ENCODE measurements at regions not wholly inside any gene's neighbourhood (a gene's known extent, or its start where the extent isn't known, plus 50 kb on each side); places are given as distances from the start of the nearest gene placed in this dataset.

DNA sequence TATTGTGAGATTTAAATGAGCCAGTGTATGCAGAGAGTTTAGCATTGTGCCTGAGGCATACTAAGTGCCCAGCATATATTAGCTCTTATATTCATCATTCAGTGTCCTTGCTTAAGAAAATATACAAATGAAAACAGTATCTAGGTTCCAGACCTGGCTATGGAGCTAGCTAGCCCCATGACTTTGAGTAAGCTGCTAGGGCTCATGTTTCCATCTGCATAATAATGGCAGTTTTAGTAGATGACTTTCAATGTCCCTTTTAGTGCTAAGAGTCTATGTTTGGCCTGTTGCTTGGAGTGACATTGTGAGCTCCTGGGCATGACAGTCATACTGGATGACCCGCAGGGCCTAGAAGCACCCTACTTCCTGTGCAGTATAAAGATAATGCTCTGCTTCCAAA, 435.3 kb downstream of the ZIC3 start:
- intact Hi-C loops (cut with DNase I) = no loop called here
- Histone ChIP-seq H3K4me3 (no peak overlapping the region), H3K27ac (no peak overlapping the region)

DNA sequence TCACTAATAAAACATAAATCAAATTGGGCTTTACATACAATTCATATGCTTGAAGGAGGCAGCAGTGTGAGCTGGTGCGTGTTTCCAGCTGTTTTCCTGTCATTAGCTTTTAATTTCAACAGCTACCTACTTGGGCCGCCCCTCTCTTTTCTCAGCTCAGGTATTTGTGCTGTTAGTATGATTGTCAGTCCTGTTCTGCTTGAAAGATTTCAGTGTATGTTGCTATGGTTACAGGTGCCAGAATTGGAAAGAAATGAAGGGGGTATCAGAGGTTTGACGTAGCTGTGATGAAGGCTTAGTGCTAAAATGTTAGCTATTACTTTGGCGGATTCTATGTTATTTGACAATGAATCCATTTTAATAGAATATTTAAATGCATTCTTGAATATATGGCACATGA, 440.3 kb downstream of the ZIC3 start:
- H3K36me3 ChIP-seq = no peaks in the 10 kb centered on the region
- H3K9me3 ChIP-seq = no peaks in the 10 kb centered on the region
- intact Hi-C loops (cut with DNase I) = no loop called here

More for the DNA sequence above, 435.3 kb downstream of the ZIC3 start:
- Histone ChIP-seq H3K27me3 (no peaks in the 10 kb centered on the region), H3K36me3 (no peaks in the 10 kb centered on the region), H3K9me3 (no peaks in the 10 kb centered on the region), H3K4me1 (no peaks in the 10 kb centered on the region)
- DNase-seq = no peak
- 65 to 71% methylated on average over 1 of the region's 1 CpG for WGBS, 2 donors
- no peak for TF ChIP-seq EP300 (IDR thresholded peaks at IDR 0.05)
- TF ChIP-seq POLR2A (IDR thresholded peaks at IDR 0.05) = no peak
- TF ChIP-seq, protein P1, sequence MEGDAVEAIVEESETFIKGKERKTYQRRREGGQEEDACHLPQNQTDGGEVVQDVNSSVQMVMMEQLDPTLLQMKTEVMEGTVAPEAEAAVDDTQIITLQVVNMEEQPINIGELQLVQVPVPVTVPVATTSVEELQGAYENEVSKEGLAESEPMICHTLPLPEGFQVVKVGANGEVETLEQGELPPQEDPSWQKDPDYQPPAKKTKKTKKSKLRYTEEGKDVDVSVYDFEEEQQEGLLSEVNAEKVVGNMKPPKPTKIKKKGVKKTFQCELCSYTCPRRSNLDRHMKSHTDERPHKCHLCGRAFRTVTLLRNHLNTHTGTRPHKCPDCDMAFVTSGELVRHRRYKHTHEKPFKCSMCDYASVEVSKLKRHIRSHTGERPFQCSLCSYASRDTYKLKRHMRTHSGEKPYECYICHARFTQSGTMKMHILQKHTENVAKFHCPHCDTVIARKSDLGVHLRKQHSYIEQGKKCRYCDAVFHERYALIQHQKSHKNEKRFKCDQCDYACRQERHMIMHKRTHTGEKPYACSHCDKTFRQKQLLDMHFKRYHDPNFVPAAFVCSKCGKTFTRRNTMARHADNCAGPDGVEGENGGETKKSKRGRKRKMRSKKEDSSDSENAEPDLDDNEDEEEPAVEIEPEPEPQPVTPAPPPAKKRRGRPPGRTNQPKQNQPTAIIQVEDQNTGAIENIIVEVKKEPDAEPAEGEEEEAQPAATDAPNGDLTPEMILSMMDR (IDR thresholded peaks at IDR 0.05) = no peak
- no peak for TF ChIP-seq POLR2AphosphoS5 (IDR thresholded peaks at IDR 0.05)

DNA sequence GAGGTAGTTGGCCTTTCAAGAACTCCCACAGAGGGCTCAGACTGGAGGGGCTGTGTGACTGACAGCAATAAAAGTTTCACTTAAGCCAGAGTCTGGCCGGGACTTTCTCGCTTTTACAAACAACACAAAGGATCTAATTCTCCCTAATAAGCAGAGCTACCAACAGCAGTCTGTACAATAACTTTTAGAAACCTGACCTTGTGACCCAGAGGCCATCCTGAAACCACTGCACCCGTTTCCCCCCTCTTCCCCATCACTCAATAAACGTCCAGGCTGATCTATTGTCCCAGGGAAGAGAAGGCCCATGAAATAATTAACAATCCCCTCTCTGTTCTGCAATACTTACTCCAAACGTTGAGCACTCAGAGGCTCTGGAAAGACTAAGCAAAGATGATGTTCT, 442.4 kb downstream of the ZIC3 start:
- no peak for DNase-seq
- H3K4me1 ChIP-seq = no peaks in the 10 kb centered on the region
- intact Hi-C loops (cut with DNase I) = no loop called here
- 14 to 26% methylated on average over 5 of the region's 5 CpGs for WGBS, 2 donors
- no peaks in the 10 kb centered on the region for H3K27me3 ChIP-seq
- no peaks in the 10 kb centered on the region for H3K9me3 ChIP-seq
- H3K36me3 ChIP-seq = no peaks in the 10 kb centered on the region
- TF ChIP-seq POLR2A (IDR thresholded peaks at IDR 0.05) (no peak), POLR2AphosphoS5 (IDR thresholded peaks at IDR 0.05) (no peak), EP300 (IDR thresholded peaks at IDR 0.05) (no peak)
- TF ChIP-seq, protein P1 (IDR thresholded peaks at IDR 0.05) = no peak
- no peak overlapping the region for H3K4me3 ChIP-seq
- no peak overlapping the region for H3K27ac ChIP-seq

More for the DNA sequence above, 440.3 kb downstream of the ZIC3 start:
- H3K27ac ChIP-seq = no peak overlapping the region
- no peaks in the 10 kb centered on the region for H3K27me3 ChIP-seq
- H3K4me1 ChIP-seq = no peaks in the 10 kb centered on the region
- WGBS, 2 donors = 78 to 82% methylated on average over 4 of the region's 4 CpGs
- DNase-seq = no peak
- no peak overlapping the region for H3K4me3 ChIP-seq
- TF ChIP-seq POLR2A (IDR thresholded peaks at IDR 0.05) = no peak
- TF ChIP-seq, protein P1 (IDR thresholded peaks at IDR 0.05) = no peak
- no peak for TF ChIP-seq POLR2AphosphoS5 (IDR thresholded peaks at IDR 0.05)
- TF ChIP-seq EP300 (IDR thresholded peaks at IDR 0.05) = no peak

DNA sequence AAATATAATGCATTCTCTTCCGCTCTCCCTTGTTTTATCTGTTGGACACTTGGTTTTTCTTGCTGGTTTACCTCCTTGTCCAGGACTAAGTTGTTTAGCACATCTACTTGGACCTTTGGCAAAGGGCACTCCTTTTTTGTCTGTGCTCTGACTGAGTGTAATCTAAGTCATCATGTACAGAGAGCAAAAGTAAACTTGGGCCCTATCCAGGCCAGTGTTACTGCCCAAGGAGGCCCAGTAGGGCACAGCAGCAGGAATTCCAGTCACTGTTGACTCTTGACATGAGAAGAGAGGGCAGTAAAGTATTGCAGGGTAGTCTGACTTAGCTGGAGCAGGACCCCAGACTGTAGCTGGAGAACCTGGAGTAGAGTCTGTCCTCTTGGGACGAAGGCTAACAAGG, 445.5 kb downstream of the ZIC3 start:
- TF ChIP-seq POLR2AphosphoS5 (IDR thresholded peaks at IDR 0.05) (no peak), POLR2A (IDR thresholded peaks at IDR 0.05) (no peak), EP300 (IDR thresholded peaks at IDR 0.05) (no peak)
- TF ChIP-seq, protein P1 (IDR thresholded peaks at IDR 0.05) = no peak
- H3K4me3 ChIP-seq = no peak overlapping the region
- 87 to 93% methylated on average over 2 of the region's 2 CpGs for WGBS, 2 donors
- no peak for DNase-seq
- intact Hi-C loops (cut with DNase I) = no loop called here
- H3K4me1 ChIP-seq = no peaks in the 10 kb centered on the region
- no peaks in the 10 kb centered on the region for H3K36me3 ChIP-seq
- H3K9me3 ChIP-seq = no peaks in the 10 kb centered on the region
- no peaks in the 10 kb centered on the region for H3K27me3 ChIP-seq
- no peak overlapping the region for H3K27ac ChIP-seq

DNA sequence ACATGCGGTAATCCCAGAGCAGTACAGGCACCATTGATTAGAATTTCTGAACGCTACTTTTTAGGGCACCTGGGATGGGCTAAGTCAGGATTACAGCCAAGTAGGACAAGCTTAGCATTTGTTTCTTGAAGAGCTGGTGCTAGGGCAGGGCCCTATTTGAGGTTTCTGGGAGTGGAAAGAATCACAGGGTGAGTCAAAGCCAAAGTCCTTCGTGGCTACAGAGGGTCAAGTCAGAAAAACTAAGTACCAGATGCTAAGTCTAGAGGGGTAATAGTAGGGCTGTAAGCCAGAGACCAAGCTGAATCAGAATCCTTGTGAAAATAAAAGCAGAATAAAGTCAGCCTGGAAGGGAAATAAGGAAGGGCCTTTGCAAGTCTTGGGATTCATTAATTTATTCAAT, 448.6 kb downstream of the ZIC3 start:
- 42 to 46% methylated on average over 3 of the region's 3 CpGs for WGBS, 2 donors
- Histone ChIP-seq H3K27me3 (no peaks in the 10 kb centered on the region), H3K9me3 (no peaks in the 10 kb centered on the region), H3K4me1 (no peaks in the 10 kb centered on the region), H3K36me3 (no peaks in the 10 kb centered on the region), H3K27ac (no peak overlapping the region), H3K4me3 (no peak overlapping the region)
- DNase-seq = no peak
- TF ChIP-seq POLR2AphosphoS5 (IDR thresholded peaks at IDR 0.05) (no peak), EP300 (IDR thresholded peaks at IDR 0.05) (no peak), POLR2A (IDR thresholded peaks at IDR 0.05) (no peak)
- TF ChIP-seq, protein P1 (IDR thresholded peaks at IDR 0.05) = no peak
- intact Hi-C loops (cut with DNase I) = no loop called here
